GM12873 (cell line): ENCODE measurements at regions not wholly inside any gene's neighbourhood (a gene's known extent, or its start where the extent isn't known, plus 50 kb on each side); places are given as distances from the start of the nearest gene placed in this dataset.

Source experiments
- CTCF ChIP-seq: IDR thresholded peaks from 2 replicates; pipeline ENCODE4 v1.5.1; 2012; ENCODE audit warnings: low read depth, mild to moderate bottlenecking, moderate library complexity, low read length, control low read depth; ENCODE audit not compliant: insufficient read depth; ENCODE audit errors: missing control alignments

- no peak for TF ChIP-seq CTCF
These were observed 237.0 kb downstream of the KIF4B start for GRCh38 chr5:155250596-155250995.

GRCh38 chr5:155252025-155252424 lies 238.5 kb downstream of the KIF4B start:
- no peak for TF ChIP-seq CTCF

GRCh38 chr5:155252717-155253116 lies 239.2 kb downstream of the KIF4B start:
- no peak for TF ChIP-seq CTCF

- no peak for TF ChIP-seq CTCF
These were observed 240.8 kb downstream of the KIF4B start for GRCh38 chr5:155254399-155254798.

- no peak for TF ChIP-seq CTCF
These were observed 244.6 kb downstream of the KIF4B start for GRCh38 chr5:155258161-155258560.

GRCh38 chr5:155259648-155260047 lies 246.1 kb downstream of the KIF4B start:
- no peak for TF ChIP-seq CTCF

GRCh38 chr5:155260798-155261197 lies 247.2 kb downstream of the KIF4B start:
- TF ChIP-seq CTCF = peak; percentile 46
